VCaP (cell line): ENCODE measurements at regions not wholly inside any gene's neighbourhood (a gene's known extent, or its start where the extent isn't known, plus 50 kb on each side); places are given as distances from the start of the nearest gene placed in this dataset.
"Not testable (repeated sequence)": the region's sequence is repeated elsewhere in the genome, so short reads cannot be mapped to it uniquely, and the experiment has no call there.

Experiments used
- H3K27ac ChIP-seq: fragments of 450-650 bp; 2 replicates; pipeline ENCODE4 v1.5.1; 2017
- TF ChIP-seq, protein P1 (sequence below): fragments of 450-650 bp; conservative IDR thresholded peaks from 2 replicates; pipeline ENCODE4 v1.5.1; 2017; ENCODE audit warnings: mild to moderate bottlenecking, moderate library complexity

DNA sequence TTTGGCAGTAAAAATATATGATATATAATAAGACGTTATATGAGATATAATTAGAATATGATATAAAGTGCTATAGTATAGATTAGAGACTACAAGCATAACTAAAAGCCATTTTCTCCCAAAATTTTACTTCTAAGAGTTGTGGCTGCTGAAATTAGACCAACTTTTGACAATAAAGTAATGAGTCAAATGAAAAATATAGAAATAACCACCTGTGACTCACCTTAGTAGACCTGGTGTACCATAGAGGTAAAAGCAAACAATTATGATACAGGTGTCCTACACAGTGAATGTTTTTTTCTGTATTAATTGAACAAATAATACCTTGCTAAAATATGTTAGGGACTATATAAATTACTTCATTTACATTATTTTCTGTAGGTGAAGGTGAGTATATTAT, 482.9 kb upstream of the MAN1A1 start:
- TF ChIP-seq, protein P1, sequence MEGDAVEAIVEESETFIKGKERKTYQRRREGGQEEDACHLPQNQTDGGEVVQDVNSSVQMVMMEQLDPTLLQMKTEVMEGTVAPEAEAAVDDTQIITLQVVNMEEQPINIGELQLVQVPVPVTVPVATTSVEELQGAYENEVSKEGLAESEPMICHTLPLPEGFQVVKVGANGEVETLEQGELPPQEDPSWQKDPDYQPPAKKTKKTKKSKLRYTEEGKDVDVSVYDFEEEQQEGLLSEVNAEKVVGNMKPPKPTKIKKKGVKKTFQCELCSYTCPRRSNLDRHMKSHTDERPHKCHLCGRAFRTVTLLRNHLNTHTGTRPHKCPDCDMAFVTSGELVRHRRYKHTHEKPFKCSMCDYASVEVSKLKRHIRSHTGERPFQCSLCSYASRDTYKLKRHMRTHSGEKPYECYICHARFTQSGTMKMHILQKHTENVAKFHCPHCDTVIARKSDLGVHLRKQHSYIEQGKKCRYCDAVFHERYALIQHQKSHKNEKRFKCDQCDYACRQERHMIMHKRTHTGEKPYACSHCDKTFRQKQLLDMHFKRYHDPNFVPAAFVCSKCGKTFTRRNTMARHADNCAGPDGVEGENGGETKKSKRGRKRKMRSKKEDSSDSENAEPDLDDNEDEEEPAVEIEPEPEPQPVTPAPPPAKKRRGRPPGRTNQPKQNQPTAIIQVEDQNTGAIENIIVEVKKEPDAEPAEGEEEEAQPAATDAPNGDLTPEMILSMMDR = no peak
- H3K27ac ChIP-seq = no peak overlapping the region

DNA sequence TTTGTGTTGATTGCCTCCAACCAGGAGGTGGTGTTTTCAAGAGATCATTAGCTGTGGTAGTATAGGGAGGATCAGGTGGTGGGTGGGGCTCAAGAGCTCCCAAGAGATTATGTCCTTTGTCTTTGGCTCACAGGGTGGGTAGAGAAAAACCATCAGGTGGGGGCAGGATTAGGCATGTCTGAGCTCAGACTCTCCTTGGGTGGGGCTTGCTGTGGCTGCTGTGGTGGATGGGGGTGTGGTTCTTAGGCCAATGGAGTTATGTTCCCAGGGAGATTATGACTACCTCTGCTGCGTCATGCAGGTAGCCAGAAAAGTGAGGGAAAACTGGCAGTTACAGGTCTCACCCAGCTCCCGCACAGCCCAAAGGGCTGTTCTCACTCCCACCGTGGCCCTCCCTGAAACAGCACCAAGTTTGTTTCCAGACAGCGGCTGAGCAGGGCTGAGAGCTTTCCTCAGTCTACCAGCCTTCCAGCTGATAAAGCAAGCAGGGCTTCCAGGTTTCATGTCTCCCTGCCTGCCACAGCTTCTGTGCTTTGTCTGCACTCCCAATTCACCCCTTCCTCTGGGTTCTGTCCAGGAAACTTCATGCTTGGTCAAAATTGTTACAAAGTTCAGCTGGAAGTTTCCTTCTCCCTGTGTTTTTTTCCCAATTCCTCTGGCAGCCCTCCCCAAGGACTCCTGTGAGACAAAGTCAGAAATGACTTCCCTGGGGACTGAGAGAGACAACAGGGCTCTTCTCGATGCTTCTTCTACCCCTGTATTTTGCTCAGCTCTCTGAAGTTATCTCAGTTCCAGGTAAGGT, 481.1 kb upstream of the MAN1A1 start:
- H3K27ac ChIP-seq = no peak overlapping the region
- TF ChIP-seq, protein P1 = no peak

DNA sequence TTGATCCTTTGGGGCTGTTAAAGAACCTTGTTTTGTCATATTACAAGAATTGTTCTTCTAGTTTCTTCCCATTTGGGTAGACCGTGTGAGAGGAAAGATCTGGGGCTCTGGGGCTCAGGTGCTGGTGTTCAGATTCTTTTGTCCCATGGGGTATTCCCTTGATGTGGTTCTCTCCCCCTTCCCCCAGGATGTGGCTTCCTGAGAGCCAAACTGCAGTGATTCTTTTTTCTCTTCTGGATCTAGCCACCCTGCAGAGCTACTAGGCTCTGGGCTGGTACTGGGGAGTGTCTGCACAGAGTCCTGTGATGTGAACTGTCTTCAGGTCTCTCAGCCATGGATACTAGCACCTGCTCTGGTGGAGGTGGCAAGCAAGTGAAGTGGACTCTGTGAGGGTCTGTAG, 480.5 kb upstream of the MAN1A1 start:
- H3K27ac ChIP-seq = no peak overlapping the region
- TF ChIP-seq, protein P1 = no peak

DNA sequence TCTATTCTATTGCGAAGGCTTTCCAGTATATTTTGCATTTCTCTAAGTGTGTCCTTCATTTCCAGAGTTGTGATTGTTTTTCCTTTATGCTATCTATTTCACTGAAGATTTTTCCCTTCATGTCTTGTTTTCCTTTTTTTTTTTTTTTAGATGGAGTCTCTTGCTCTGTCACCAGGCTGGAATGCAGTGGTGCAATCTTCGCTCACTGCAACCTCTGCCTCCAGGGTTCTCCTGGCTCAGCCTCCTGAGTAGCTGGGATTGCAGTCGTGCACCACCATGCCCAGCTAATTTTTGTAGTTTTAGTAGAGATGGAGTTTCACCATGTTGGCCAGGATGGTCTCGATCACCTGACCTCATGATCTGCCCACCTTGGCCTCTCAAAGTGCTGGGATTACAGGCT, 479.9 kb upstream of the MAN1A1 start:
- H3K27ac ChIP-seq = not testable (repeated sequence)

DNA sequence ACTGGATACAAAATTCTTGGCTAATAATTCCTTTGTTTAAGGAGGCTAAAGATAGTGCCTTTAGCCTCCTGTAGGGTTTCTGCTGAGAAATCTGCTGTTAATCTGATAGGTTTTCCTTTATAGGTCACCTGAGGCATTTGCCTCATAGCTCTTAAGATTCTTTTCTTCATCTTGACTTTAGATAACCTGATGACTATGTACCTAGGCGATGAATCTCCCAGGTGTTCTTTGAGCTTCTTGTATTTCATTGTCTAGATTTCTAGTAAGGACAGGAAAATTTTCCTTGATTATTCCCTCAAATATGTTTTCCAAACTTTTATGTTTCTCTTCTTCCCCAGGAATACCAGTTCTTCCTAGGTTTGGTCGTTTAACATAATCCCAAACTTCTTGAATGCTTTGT, 479.4 kb upstream of the MAN1A1 start:
- H3K27ac ChIP-seq = no peak overlapping the region
- TF ChIP-seq, protein P1 = no peak

DNA sequence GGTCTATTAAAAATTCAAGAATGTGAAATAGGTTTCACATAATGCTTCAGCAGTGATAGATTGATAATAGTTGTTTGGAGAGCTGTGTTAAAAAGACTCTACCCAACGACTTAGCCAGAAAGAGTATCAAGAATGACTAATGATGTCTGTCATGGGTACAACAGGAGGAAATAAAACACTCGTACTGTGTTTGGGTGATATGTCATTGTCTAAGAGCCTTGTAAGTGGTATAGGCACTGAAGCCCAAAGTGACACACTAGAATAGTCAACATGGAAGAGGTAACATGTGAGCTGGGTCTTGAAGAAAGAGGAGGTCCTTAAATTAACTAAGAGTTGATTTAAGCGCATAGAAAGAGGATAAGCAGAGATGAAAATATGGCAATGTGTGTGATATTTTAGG, 471.8 kb upstream of the MAN1A1 start:
- TF ChIP-seq, protein P1 = no peak

DNA sequence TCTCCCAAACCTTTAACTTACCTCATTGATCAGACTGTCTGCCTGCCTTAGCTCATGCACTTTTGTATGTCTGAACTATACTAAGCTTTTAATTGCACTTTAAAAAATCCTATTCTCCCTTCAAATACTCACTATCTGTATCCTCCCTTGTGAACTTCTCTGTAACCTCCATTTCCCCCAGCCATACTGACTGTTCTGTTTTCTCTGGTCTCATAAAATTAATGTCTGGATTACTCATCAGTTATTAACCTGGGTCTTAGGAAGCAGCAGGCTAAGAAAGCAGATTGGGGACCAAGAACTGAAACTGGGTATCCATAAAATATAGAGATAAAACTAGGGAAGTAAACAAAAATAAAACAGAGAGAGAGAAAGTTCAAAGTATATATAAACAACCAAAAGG, 469.3 kb upstream of the MAN1A1 start:
- TF ChIP-seq, protein P1 = no peak

More for the DNA sequence above, 471.8 kb upstream of the MAN1A1 start:
- H3K27ac ChIP-seq = no peak overlapping the region

DNA sequence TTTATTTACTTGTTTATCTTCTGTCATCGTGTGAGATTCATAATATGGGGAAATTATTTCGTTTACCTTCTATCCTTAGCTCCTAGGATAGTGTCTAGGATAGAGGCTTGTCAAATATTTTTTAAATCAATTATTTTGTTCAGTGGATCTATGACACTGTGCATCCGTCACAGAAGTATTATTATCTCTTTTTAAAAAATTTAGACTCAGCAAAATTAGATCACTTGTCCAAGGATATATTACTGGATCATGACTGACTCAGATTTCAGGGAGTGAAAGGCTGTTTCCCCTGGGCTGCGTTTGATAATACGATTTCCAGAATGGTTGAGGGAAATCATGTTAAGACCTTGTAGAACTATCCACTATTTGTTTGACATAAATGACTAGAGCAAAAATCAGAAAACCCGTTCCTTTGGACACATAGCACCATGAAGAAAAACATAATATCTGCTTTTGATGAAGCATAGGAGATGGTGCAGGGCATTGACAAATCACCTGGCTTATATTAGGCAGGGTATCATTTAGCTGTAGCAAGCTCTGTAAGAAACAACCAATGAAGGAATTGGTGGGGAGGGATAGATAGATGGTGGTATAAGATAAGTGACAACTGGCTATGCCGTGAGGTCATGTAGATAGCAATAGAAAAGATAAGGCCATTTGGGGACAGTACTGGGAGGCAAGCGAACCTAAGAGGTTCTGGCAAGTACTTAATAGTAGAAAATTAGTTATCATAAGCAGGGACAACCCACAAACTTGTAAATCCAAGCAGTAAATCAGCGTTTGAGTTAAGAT, 465.2 kb upstream of the MAN1A1 start:
- TF ChIP-seq, protein P1 = no peak
- no peak overlapping the region for H3K27ac ChIP-seq

More for the DNA sequence above, 469.3 kb upstream of the MAN1A1 start:
- no peak overlapping the region for H3K27ac ChIP-seq
